ENCODE measurements at regions not wholly inside any gene's neighbourhood (a gene's known extent, or its start where the extent isn't known, plus 50 kb on each side); places are given as distances from the start of the nearest gene placed in this dataset.

DNA sequence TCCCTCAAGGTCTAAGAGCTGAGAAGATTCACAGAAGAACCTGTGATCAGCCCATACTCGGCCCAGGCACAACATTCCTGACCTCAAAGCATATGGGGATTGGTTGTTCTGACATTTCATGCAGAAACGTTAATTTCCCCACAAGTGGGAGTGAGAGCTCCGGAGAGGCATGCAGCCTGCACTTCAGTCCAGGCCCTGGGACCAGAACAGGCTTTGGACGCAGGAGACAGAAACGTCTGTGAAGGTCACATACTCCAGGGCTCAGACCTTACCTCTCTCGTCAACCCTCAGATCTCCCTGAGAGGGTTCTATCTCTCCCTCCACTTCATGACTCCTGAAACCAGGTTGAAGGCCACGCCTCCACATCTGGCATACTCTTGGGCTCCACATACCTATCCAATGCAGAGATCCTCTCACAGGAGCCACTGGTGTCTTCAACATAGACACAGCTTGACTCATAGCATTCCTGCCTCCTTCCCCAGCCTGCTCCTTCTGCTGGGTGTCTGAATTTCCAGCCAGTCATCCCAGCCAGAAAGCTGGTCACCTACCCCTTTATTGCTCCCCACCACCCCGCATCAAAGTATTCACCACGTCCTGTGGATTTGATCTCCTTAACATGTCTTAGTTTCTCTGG lies 149.2 kb downstream of the OMA1 start:
- TF ChIP-seq MXI1 (IDR thresholded peaks at IDR 0.05; ENCODE audit: low read depth, low read length) = no peak
- TF ChIP-seq FOXM1 (IDR thresholded peaks at IDR 0.05; ENCODE audit: low read depth, low read length) = no peak
- TF ChIP-seq SREBF2 (IDR thresholded peaks at IDR 0.05; ENCODE audit: low read length) = no peak
- no peak for TF ChIP-seq EZH2 (IDR thresholded peaks at IDR 0.05; ENCODE audit: borderline replicate concordance, control insufficient read depth, low read depth, low read length)
- no peak for TF ChIP-seq MTA2 (IDR thresholded peaks at IDR 0.05; ENCODE audit: low read depth)
- TF ChIP-seq, protein P1, sequence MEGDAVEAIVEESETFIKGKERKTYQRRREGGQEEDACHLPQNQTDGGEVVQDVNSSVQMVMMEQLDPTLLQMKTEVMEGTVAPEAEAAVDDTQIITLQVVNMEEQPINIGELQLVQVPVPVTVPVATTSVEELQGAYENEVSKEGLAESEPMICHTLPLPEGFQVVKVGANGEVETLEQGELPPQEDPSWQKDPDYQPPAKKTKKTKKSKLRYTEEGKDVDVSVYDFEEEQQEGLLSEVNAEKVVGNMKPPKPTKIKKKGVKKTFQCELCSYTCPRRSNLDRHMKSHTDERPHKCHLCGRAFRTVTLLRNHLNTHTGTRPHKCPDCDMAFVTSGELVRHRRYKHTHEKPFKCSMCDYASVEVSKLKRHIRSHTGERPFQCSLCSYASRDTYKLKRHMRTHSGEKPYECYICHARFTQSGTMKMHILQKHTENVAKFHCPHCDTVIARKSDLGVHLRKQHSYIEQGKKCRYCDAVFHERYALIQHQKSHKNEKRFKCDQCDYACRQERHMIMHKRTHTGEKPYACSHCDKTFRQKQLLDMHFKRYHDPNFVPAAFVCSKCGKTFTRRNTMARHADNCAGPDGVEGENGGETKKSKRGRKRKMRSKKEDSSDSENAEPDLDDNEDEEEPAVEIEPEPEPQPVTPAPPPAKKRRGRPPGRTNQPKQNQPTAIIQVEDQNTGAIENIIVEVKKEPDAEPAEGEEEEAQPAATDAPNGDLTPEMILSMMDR (IDR thresholded peaks at IDR 0.05 in 2 of 3, conservative IDR thresholded peaks at IDR 0.05 in 1 of 3; ENCODE audit: control insufficient read depth in 2 of 3, extremely low read depth in 1 of 3, insufficient read depth in 1 of 3, low read depth in 3 of 3, low read length in 3 of 3) = no peak
- no peak for TF ChIP-seq FOXK2 (IDR thresholded peaks at IDR 0.05)
- TF ChIP-seq SP1 (IDR thresholded peaks at IDR 0.05; ENCODE audit: low read depth, low read length) = no peak

Data from GM12878 (cell line).